Suppressor macrophage (primary cell): ENCODE measurements at regions not wholly inside any gene's neighbourhood (a gene's known extent, or its start where the extent isn't known, plus 50 kb on each side); places are given as distances from the start of the nearest gene placed in this dataset.
"Not testable (repeated sequence)": the region's sequence is repeated elsewhere in the genome, so short reads cannot be mapped to it uniquely, and the experiment has no call there.

Source experiments
- DNase-seq, 4 experiments: peaks; one replicate each; pipeline ENCODE4 v3.0.0-alpha.2; 2020 to 2022

- no peak for DNase-seq
These were observed 719.3 kb upstream of the SGO1 start for GRCh38 chr3:20905210-20905805.

- DNase-seq = no peak
These were observed 718.7 kb upstream of the SGO1 start for GRCh38 chr3:20904671-20905070.

GRCh38 chr3:20898962-20899361 lies 713.0 kb upstream of the SGO1 start:
- DNase-seq = no peak

- no peak for DNase-seq
These were observed 704.1 kb upstream of the SGO1 start for GRCh38 chr3:20890111-20890519.

GRCh38 chr3:20878691-20879090 lies 692.7 kb upstream of the SGO1 start:
- no peak for DNase-seq

- DNase-seq = no peak
These were observed 687.2 kb upstream of the SGO1 start for GRCh38 chr3:20873235-20873634.

- no peak for DNase-seq
These were observed 684.3 kb upstream of the SGO1 start for GRCh38 chr3:20870106-20870899.

- DNase-seq = no peak
These were observed 679.8 kb upstream of the SGO1 start for GRCh38 chr3:20865803-20866202.

- no peak for DNase-seq
These were observed 675.4 kb upstream of the SGO1 start for GRCh38 chr3:20861454-20861853.

- no peak for DNase-seq
These were observed 671.6 kb upstream of the SGO1 start for GRCh38 chr3:20857636-20858035.

- DNase-seq = no peak
These were observed 667.9 kb upstream of the SGO1 start for GRCh38 chr3:20853890-20854289.

GRCh38 chr3:20852712-20853111 lies 666.7 kb upstream of the SGO1 start:
- DNase-seq = no peak

GRCh38 chr3:20849975-20850374 lies 664.0 kb upstream of the SGO1 start:
- no peak for DNase-seq

- no peak for DNase-seq
These were observed 660.8 kb upstream of the SGO1 start for GRCh38 chr3:20846832-20847231.

- DNase-seq = no peak
These were observed 660.1 kb upstream of the SGO1 start for GRCh38 chr3:20846066-20846465.

- DNase-seq = no peak
These were observed 658.8 kb upstream of the SGO1 start for GRCh38 chr3:20844851-20845250.

GRCh38 chr3:20842594-20843436 lies 656.8 kb upstream of the SGO1 start:
- no peak for DNase-seq

GRCh38 chr3:20842002-20842401 lies 656.0 kb upstream of the SGO1 start:
- DNase-seq = no peak

GRCh38 chr3:20837676-20838302 lies 651.8 kb upstream of the SGO1 start:
- no peak for DNase-seq

- no peak for DNase-seq
These were observed 650.8 kb upstream of the SGO1 start for GRCh38 chr3:20836801-20837200.

- DNase-seq = no peak
These were observed 647.0 kb upstream of the SGO1 start for GRCh38 chr3:20832963-20833362.

GRCh38 chr3:20822251-20822650 lies 636.2 kb upstream of the SGO1 start:
- no peak for DNase-seq

- DNase-seq = not testable (repeated sequence)
These were observed 634.9 kb upstream of the SGO1 start for GRCh38 chr3:20820872-20821271.
